Inferior parietal cortex (tissue), 1 donor: ENCODE measurements at regions not wholly inside any gene's neighbourhood (a gene's known extent, or its start where the extent isn't known, plus 50 kb on each side); places are given as distances from the start of the nearest gene placed in this dataset.
"Not testable (repeated sequence)": the region's sequence is repeated elsewhere in the genome, so short reads cannot be mapped to it uniquely, and the experiment has no call there.

ENCODE experiments used
- DNase-seq: peaks from one replicate; pipeline ENCODE4 v3.0.0-alpha.2; 2016; ENCODE audit errors: extremely low spot score

DNA sequence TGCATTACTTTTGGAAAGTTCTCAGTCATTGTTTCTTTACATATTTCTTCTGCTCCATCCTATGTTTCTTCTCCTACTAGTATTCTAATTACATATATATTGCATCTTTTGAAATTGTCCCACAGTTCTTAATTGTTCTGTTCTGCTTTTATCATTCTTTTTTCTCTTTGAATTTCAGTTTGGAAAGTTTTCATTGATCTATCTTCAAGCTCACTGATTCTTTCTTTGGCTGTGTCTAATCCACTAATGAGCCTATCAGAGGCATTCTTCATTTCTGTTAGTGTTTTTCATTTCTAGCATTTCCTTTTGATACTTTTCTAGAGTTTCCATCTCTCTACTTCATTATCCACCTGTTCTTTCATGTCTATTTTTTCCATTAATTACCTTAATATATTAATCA is 159.0 kb upstream of the KCNJ15 start:
- DNase-seq, result no peak

DNA sequence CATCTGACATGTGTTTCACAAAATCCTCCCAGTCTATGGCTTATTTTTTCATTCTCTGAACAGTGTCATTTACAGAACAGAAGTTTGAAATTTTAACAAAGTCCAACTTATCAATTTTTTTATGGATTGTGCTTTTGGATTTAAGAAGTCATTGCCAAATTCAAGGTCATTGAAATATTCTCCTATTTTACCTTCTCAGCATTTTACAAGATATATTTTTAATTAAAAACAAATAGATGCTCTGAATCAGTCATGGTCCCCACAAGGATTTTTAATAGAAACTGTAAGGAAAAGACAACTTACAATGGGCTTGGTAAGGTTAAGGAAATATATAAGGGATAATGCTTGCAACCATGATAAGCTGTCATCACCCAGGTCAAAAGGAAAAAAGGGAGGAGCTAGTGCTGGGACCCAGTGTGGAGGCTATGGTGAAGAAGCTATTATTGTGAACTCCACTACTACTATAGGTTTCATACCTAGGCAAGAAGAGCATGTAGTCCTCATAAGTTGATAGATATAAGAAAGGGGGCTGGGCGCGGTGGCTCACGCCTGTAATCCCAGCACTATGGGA is 144.5 kb upstream of the KCNJ15 start:
- no peak for DNase-seq

DNA sequence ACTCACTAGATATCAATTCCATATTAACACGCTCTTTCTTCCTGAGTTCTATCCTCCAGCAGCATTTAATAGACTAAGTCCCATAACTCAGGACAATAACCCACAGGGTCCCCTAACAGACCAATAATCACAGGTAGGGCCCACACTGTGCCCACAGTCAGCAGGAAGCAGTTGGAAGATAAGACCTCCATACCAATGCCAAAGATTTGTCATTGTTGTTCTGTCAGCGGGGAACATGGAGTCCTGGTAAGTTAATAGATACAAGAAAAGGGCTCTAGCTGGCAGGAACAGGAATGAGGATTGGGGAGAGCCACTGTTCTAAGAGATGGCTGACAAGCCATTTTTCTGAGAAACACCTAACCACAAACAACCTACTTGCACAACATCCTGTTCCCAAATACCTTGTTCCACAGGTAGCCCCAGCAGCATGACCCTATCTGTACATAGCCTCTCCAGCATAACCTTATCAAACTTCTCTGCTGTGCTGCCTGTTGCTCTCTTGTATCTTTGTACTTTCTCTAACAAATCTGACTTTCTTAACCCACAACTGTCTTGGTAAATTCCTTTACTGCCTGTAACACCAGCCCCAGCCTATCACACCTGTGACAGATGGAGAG is 142.0 kb upstream of the KCNJ15 start:
- no peak for DNase-seq

DNA sequence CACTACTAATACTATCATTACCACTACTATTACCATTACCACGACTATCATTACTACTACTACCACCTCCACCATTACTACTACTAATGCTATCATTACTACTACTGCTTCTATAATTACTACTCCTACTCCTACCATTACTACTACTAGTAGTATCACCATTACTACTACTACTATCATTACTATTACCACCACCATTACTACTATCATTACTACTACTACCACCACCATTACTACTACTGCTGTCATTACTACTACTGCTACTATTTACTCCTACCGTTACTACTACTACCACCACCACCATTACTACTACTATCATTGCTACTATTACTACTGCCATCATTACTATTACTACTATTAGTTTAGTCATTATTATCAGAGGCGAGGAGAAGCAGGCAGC is 140.9 kb upstream of the KCNJ15 start:
- DNase-seq, result no peak

DNA sequence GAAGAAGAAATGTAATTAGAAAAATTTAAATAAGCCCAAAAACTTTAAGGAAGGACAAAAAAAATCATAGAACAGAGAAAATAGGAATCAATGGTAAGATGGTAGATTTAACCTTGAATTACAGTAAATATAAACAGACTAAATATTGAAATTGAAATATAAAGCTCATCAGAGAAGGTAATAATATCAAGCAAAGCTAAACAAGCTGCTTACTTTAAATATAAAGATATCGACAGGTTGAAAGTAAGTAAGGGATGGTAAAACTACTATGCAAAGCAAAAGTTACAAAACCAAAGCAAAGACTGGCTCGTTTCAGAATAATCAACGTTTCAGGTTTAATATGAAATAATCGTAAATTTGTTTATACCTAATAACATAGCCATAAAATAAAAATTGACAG is 137.0 kb upstream of the KCNJ15 start:
- no peak for DNase-seq

DNA sequence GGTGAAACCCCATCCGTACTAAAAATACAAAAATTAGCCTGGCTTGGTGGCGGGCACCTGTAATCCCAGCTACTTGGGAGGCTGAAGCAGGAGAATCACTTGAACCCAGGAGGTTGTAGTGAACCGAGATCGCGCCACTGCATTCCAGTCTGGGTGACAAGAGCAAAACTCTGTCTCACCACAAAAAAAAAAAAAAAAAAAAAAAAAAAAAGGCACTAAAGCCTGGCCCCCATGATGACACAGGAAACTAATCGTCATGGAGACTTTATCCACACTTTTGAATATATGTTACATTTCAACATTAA is 136.2 kb upstream of the KCNJ15 start:
- not testable (repeated sequence) for DNase-seq

DNA sequence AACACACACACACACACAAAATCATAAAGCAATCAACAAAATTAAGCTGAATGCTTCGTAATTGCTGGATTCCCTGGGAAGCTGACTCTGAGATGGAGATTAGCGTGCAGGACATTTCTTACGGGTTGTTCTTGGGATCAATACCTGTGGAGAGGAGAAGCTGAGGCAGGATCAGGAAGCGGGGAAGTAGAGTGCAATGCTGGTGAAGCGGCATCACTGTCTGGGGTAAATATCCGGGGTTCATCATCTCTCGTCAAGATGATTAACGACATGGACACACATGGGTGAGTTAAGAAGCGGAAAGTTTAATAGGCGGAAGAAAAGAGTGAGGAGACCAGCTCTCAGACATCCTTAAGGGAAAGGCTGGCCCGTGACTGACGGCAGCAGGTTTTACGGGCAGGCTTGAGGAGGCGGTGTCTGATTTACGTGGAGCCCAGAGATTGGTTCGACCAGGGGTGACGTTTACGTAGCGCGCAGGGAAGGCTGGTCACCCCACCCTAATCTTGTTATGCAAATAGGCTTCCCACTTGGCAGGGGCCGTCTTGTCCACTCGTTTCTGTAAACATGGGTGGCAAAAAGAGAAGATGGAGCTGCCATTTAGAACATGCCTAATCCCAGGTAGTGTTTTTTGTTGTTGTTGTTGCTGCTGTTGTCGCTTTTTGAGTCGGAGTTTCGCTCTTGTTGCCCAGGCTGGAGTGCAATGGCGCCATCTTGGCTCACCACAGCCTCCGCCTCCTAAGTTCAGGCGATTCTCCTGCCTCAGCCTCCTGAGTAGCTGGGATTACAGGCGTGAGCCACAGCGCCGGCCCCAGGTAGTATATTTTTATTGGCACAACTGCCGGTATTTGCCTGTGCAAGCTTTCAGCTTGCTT is 135.6 kb upstream of the KCNJ15 start:
- peak; percentile 47 for DNase-seq

DNA sequence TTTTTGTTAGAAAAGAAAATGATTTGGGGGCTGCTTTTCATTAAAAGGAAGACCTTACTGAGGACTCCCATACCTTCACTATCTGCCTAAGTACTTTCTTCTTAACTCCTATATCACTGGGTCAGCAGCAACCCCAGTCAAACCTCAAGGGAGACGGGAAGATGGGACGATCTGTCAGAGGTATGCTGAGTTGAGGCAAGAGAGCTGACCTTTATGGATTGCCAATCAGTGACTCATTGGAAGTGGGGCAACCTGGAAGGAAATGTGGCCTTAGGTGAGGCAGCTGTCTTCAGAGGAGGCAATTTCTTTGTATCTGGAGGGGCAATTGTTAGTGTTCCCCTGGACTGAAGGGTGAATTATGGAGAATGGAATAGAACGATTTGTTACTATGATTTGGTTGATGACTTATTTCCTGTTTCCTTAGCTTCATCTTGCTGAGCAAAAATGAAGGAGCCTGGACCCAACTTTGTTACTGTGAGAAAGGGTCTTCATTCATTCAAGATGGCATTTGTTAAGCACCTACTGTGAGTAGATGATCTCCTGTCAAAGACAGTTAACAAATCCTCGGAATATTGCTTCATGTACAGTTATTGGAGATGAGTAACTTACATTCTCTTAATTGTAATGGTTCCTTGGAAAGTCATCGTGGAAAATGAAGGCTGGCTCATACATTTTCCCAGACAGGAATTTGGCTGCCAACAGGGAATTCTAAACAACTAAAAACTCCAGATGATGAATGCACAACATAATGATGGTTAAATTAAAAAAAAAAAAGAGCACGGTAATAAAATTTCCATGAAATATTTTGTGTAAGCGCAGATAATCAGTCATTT is 134.7 kb upstream of the KCNJ15 start:
- no peak for DNase-seq

DNA sequence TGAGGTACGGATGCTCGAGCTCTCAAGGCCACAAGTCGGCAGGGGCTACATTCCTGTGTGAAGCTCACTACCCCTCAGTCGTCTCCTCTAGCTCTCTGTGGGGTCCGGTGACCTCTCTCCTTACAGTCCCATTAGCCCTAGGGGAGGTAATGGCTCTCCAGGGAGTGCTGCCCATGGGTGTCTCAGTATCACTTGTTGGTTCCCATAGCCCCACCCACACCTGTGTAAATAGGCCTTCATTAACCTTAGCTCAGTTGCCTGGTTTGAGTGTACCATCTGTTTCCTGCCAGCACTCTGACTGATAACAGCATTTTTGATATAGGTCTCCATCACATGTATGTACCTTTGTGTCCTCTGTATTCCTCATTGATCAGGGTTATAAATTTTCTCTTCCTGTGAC is 133.2 kb upstream of the KCNJ15 start:
- DNase-seq, result no peak

DNA sequence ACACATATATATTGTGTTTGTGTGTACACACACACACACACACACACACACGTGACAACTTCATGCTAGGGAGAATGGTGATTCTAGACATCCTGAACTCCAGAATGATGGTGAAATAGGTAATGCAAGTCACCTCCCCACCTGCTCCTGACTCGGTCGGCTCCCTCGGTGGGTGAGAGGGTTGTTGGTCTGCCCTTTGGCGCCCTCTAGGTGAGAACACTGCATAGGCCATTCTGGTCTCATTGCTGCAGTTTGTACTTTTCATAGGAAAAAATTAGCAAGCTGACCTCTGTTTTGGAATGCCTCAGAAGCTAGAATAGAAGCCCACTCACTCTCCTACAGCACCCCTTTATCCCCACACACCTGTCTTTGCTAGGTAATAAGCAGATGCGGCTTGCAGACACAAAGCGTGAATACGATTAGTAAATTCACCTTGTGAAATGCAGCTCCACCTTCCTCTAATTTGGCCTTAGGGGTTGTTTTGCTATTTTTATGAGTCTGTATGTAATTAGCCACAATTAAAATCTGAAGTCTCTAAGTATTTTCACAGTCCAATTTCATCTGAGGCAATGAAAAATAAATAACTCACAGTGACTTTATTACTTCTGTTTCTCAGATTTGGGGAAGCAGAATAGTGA is 130.0 kb upstream of the KCNJ15 start:
- DNase-seq, result peak; percentile 56

DNA sequence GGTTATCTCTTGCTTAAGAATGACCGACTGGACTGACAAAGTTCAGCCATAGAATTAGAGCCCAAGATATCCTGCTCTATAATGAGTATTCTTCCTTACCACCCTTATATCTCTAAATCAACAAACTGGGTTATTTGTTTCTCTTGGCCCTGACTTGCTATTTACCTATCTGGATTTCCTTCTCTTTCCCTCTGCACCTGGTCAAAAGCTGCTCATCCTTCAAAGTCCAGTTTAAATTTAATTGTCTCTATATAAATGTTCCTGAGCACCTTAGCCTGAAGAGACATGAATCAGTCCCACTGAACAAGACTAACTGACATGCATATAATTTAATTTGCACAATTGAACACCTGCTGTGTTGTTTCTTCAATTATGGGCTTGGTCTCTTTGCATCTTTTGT is 127.1 kb upstream of the KCNJ15 start:
- DNase-seq, result no peak

DNA sequence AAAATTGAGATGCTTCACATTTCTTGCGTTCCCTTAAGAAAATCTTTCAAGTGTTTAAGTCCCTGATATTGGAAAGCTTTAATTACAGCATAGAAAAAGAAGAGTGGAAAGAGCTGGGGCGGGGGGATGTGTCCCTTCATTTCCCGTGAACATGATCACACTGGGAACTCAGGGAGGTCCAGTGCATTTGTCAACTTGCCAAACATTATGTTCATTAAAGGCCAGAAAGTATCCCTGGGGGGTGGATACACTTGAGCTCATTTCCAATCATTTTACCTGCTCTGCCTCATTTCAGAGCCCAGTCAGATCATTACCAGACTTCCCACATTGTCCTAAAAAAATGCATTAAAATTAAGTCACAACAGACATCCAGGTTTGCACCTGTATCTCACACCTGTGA is 123.6 kb upstream of the KCNJ15 start:
- no peak for DNase-seq

DNA sequence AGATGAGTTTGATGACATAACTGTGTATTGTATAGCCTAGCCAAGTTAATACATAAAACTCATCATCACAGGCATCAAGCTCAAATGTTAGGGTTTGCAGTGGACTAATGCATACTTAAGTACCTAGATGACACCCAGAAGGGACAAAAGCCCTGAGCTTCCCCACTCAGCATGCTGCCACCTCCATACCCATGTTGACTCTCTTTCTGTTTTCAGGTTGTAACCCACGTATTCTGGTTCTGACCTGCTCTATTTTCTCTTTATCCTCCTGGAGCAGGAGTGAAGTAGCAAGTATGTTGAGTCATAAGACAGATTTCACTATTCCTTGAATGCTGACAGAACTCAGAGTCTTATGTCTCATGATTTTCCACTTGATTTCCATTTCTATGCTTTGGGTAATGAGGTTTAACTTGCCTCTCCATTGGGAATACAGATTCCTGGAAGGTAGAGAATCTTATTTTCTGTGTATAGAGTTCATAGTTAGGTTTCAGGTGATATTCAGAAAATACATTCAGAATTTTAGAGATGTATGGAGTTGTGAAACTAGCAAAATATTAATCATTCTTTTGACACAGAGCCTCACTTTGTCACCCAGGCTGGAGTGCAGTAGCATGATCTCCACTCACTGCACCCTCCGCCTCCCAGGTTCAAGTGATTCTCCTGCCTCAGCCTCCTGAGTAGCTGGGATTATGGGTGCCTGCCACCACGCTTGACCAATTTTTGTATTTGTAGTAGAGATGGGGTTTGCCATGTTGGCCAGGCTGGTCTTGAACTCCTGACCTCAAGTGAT is 122.5 kb upstream of the KCNJ15 start:
- no peak for DNase-seq

DNA sequence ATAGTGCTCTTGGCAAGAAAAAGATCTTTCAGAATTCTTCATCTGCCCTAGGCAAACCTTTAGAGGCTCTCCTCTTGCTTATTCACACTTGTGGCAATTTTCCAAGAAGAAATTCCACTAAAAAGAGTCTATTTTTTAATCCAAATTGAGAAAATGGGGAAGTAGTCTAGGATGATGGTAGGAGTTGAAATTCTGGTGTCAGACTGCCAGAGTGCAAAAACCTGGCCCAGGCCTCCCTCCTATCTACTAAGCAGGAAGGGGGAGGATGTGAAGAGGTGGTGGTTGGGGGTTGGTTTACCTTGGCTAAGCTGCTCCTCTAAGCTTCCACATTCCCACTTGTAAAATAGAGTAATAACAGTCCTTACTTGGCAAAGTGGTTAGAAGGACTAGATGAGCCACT is 120.6 kb upstream of the KCNJ15 start:
- no peak for DNase-seq

DNA sequence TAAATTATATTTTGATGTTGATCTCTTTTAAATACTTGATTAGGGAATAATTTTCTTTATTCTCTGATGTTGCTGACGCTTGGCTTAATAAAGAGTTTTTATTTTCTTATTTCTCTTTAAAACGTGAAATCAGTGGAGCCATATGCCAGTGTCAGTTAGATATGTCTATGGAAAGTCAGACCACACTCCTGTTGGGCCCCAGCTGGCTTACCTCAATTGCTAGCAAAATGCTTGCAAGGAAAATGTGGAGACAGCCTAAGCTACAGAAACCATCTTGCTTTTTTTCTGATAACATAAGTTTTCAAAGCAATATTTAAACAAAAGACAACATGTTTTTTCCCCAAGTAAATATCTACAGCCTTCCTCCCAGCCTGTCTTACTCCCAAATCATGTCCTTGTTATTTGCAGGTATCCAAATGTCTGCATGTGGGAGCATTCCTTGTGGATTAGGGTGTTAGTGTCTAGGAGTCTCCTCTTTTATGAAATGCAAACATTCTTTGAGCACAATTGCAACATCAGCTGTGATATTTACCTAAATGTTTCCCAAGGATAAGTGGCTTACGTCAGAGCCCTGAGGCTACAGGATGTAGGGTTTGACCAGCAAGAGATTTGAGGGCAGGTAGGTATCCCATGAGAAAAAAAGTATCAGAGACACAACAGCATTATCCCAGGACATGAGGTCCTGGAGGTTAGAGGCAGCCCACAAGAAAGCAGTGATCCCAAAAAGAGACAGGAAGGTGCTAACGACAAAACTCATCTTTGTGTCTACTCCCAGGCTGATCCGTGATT is 117.2 kb upstream of the KCNJ15 start:
- DNase-seq, result no peak

DNA sequence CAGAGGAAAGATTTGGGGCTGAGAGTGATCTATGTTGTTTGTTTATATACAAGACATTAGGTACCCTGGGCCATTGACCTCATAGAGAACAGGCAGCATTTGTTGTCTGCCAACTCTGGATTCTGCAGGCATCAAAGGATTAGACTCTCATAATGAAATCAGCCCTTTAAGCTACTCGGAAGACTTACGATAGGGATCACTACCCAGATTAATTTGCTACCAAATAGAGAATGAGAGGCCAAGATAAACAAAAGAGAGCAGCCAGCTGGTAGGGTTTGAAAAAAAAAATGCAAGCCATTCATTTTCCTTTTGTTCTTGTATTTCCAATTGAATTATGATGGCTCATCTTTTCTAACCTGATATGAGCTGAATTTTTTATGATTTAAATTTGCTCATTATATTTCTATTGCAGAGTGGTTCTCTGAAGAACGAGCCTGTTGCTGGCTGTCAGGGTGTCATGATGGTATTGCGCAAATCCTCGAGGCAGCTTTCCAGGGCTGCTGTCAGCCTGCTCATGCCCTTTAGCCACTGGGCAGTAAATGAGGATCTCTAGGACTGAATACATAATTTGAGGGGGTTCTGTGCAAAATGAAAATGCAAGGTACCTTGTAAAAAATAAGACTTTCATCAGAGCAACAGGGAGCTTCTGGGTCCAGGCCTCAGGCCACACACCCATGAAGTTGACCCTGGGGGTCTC is 116.4 kb upstream of the KCNJ15 start:
- DNase-seq, result no peak

DNA sequence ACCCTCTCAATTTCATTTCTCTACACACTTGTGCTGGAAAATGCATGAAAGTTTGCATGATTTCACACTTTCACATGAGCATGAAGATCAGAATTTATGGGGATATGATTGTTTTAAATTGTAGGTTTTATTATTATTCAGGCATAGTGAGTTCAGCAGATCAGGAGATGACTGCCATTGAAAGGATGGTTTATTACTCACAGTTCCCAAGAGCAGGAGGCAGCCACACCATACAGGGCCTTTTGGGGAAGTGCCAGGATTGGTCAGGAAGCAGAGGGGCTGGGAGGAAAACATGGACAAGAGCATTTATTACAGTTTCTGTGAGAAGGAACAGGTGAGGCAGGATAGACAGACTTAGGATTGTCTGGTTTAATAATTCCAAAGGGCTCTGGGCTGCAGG is 114.6 kb upstream of the KCNJ15 start:
- DNase-seq, result no peak

DNA sequence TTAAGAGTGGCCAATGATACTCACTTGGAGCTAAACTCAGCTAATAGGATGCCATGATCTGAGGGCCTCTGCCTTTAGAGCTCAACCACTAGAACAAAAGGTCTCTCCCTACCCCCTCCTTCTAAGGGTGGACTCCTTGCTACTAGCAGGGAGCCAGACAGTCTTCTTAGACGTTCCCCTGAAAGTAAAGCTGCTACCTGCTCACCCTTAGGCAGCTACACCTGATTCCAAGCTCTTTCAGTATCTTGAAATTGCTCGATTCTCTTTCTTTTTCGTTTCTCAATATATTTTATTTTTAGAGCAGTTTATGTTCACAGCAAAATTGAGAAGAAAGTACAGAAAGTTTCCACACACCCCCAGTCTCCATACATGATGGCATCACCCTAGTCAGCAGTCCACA is 112.6 kb upstream of the KCNJ15 start:
- DNase-seq, result no peak

DNA sequence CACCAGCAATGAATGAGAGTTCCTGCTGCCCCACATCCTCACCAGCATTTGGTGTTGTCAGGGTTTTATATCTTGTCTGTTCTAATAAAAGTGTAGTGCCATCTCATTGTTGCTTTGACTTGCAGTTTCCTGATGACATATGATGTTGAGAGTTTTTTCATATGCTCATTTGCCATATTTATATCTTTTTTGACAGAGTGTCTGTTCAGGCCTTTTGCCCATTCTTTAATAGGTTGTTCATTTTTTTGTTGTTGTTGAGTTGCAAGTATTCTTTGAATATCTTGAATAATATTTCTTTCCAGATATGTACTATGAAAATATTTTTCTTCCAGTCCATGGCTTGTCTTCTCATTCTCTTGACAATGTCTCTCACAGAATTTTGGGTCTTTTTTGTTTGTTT is 111.7 kb upstream of the KCNJ15 start:
- no peak for DNase-seq

DNA sequence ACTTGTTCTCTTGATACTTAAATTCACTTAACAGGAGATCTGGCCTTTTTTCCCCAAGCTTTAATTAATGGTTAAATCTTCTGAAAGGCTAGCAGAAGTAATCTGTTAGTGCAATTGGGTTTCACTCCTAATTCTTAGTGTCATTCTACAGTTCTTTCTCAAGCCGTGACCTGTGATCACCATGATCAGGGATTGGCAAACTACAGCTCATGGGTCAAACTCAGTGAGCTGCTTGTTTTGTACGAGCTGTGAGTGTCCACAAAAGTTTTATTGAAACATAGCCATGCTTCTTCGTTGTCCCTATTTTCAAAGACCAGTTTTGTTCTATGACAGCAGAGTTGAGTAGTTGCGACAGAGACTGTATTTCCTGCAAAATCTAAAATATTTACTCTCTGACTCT is 109.4 kb upstream of the KCNJ15 start:
- no peak for DNase-seq
